PC-9 (cell line): ENCODE measurements at regions not wholly inside any gene's neighbourhood (a gene's known extent, or its start where the extent isn't known, plus 50 kb on each side); places are given as distances from the start of the nearest gene placed in this dataset.

Experiments used
- BruUV-seq: library from RNA; stranded (reverse); fragments of 400-500 nt; replicated peaks from 2 replicates; lab custom pipeline; 2021; lab: Mats Ljungman, UMichigan
- CTCF ChIA-PET: fragments of 300-600 bp; sonication (Branson Sonifier 250); formaldehyde crosslinking; loops from one replicate; lab custom pipeline; 2022; ENCODE audit warnings: antibody characterized with exemption; lab: Charles Lee
- POLR2A ChIA-PET: fragments of 300-600 bp; sonication (Branson Sonifier 250); formaldehyde crosslinking; loops from one replicate; lab custom pipeline; 2022; ENCODE audit warnings: antibody characterized with exemption; ENCODE audit not compliant: unreplicated experiment; lab: Charles Lee
- DNase-seq, 2 experiments: peaks; one replicate each; pipeline versions ENCODE4 v3.0.0 to v3.0.0-alpha.2; 2015 to 2022; ENCODE audit warnings: mixed read lengths in 1 of 2
- H2AFZ ChIP-seq: fragments of 200-600 bp; sonication (generic); 2 replicates; pipeline ENCODE4 v1.8.1; 2017; ENCODE audit warnings: antibody characterized with exemption
- H3F3A ChIP-seq: fragments of 200-600 bp; sonication (generic); 2 replicates; pipeline ENCODE4 v1.8.1; 2017; ENCODE audit warnings: antibody characterized with exemption, mild to moderate bottlenecking, low read depth; ENCODE audit not compliant: insufficient read depth
- H3K27ac ChIP-seq: fragments of 200-600 bp; sonication (generic); 2 replicates; pipeline ENCODE4 v1.6.1; 2016; ENCODE audit warnings: mixed run types
- H3K27me3 ChIP-seq: fragments of 200-600 bp; sonication (generic); 2 replicates; pipeline ENCODE4 v1.6.1; 2016; ENCODE audit warnings: low read depth, mixed run types; ENCODE audit not compliant: insufficient read depth
- H3K36me3 ChIP-seq: fragments of 200-600 bp; sonication (generic); 2 replicates; pipeline ENCODE4 v1.6.1; 2016; ENCODE audit warnings: low read depth, mixed run types
- H3K4me1 ChIP-seq: fragments of 200-600 bp; sonication (generic); replicated peaks from 2 replicates; pipeline ENCODE4 v1.6.1; 2016; ENCODE audit warnings: mixed run types; ENCODE audit not compliant: insufficient read depth
- H3K4me2 ChIP-seq: fragments of 200-600 bp; sonication (generic); 2 replicates; pipeline ENCODE4 v1.6.1; 2017; ENCODE audit warnings: mixed run types
- H3K4me3 ChIP-seq: fragments of 200-600 bp; sonication (generic); 2 replicates; pipeline ENCODE4 v1.6.1; 2016; ENCODE audit warnings: mixed run types
- H3K79me2 ChIP-seq: fragments of 200-600 bp; sonication (generic); 2 replicates; pipeline ENCODE4 v1.6.1; 2017; ENCODE audit warnings: low read depth, mixed run types
- H3K9me2 ChIP-seq: fragments of 200-600 bp; sonication (generic); 2 replicates; pipeline ENCODE4 v1.8.1; 2017; ENCODE audit warnings: mild to moderate bottlenecking; ENCODE audit not compliant: insufficient read depth
- H3K9me3 ChIP-seq: fragments of 200-600 bp; sonication (generic); 2 replicates; pipeline ENCODE4 v1.8.1; 2016; ENCODE audit warnings: low read depth; ENCODE audit not compliant: insufficient read depth
- H4K20me1 ChIP-seq: fragments of 200-600 bp; sonication (generic); 2 replicates; pipeline ENCODE4 v1.8.1; 2017; ENCODE audit not compliant: insufficient read depth
- EZH2 ChIP-seq: fragments of 200-600 bp; sonication (generic); IDR thresholded peaks from 2 replicates; pipeline ENCODE4 v1.8.0; 2017; ENCODE audit warnings: antibody characterized with exemption, low read depth
- intact Hi-C: fragments of 100-400 bp; cut with micrococcal nuclease; formaldehyde crosslinking; loops from one replicate; pipeline ENCODE4 v1.10.0; 2022; ENCODE audit not compliant: unreplicated experiment
- TF ChIP-seq, protein P1 (sequence below): fragments of 200-600 bp; sonication (generic); conservative IDR thresholded peaks from 2 replicates; pipeline ENCODE4 v1.6.1; 2017; ENCODE audit warnings: mixed run types, antibody characterized with exemption, mild to moderate bottlenecking, moderate library complexity

- DNase-seq: no peak
- Histone ChIP-seq H3K9me3 (no peaks in the 10 kb centered on the region), H3K4me2 (no peak overlapping the region), H3K36me3 (no peaks in the 10 kb centered on the region), H3K9me2 (no peaks in the 10 kb centered on the region), H2AFZ (no peak overlapping the region), H3K27ac (no peak overlapping the region), H4K20me1 (no peaks in the 10 kb centered on the region), H3K4me1 (no peaks in the 10 kb centered on the region), H3F3A (no peaks in the 10 kb centered on the region), H3K27me3 (no peaks in the 10 kb centered on the region), H3K79me2 (no peaks in the 10 kb centered on the region), H3K4me3 (no peak overlapping the region)
- intact Hi-C loops: no loop called here
- no TSS peak for BruUV-seq
- TF ChIP-seq EZH2: no peak
- TF ChIP-seq, protein P1, sequence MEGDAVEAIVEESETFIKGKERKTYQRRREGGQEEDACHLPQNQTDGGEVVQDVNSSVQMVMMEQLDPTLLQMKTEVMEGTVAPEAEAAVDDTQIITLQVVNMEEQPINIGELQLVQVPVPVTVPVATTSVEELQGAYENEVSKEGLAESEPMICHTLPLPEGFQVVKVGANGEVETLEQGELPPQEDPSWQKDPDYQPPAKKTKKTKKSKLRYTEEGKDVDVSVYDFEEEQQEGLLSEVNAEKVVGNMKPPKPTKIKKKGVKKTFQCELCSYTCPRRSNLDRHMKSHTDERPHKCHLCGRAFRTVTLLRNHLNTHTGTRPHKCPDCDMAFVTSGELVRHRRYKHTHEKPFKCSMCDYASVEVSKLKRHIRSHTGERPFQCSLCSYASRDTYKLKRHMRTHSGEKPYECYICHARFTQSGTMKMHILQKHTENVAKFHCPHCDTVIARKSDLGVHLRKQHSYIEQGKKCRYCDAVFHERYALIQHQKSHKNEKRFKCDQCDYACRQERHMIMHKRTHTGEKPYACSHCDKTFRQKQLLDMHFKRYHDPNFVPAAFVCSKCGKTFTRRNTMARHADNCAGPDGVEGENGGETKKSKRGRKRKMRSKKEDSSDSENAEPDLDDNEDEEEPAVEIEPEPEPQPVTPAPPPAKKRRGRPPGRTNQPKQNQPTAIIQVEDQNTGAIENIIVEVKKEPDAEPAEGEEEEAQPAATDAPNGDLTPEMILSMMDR: no peak
- POLR2A ChIA-PET: no interaction called here
- CTCF ChIA-PET: no interaction called here
Measured at GRCh38 chr18:38557006-38557405, 991.4 kb upstream of the CELF4 start.

- Histone ChIP-seq H4K20me1 (no peaks in the 10 kb centered on the region), H3F3A (no peaks in the 10 kb centered on the region), H3K79me2 (no peaks in the 10 kb centered on the region), H3K27ac (no peak overlapping the region), H3K9me2 (no peaks in the 10 kb centered on the region), H3K9me3 (no peaks in the 10 kb centered on the region), H3K4me1 (no peaks in the 10 kb centered on the region), H3K27me3 (no peaks in the 10 kb centered on the region), H3K4me3 (no peak overlapping the region), H3K4me2 (no peak overlapping the region), H2AFZ (no peak overlapping the region), H3K36me3 (no peaks in the 10 kb centered on the region)
- intact Hi-C loops: no loop called here
- POLR2A ChIA-PET: no interaction called here
- no peak for DNase-seq
- BruUV-seq: no TSS peak
- no peak for TF ChIP-seq EZH2
- TF ChIP-seq, protein P1: no peak
- CTCF ChIA-PET: no interaction called here
Measured at GRCh38 chr18:38552732-38553321, 987.2 kb upstream of the CELF4 start.

DNA sequence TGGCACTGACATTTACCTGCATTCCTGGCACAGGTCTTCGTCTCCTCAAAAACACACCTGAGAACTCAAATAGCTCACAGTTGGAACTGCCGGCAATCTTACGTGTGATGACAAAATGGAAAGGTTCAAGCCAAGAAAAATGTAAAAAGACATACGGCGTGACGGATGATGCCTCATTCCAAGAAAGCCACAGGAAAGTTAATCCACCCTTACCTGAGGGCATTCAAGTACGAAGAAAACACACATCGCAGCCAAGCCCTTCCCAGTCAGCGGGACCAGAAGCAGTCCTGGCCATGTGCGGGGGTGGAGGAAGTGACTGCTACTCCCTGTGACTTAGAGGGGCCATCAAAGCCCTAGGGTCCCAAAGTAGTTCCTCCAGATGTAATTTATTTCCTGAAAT, 986.3 kb upstream of the CELF4 start:
- BruUV-seq: no TSS peak
- no peak for DNase-seq
- Histone ChIP-seq H3K4me1 (no peaks in the 10 kb centered on the region), H3K27me3 (no peaks in the 10 kb centered on the region), H4K20me1 (no peaks in the 10 kb centered on the region), H3K9me2 (no peaks in the 10 kb centered on the region), H3F3A (no peaks in the 10 kb centered on the region), H2AFZ (no peak overlapping the region), H3K27ac (no peak overlapping the region), H3K79me2 (no peaks in the 10 kb centered on the region), H3K36me3 (no peaks in the 10 kb centered on the region), H3K4me2 (no peak overlapping the region), H3K9me3 (no peaks in the 10 kb centered on the region), H3K4me3 (no peak overlapping the region)
- POLR2A ChIA-PET: no interaction called here
- intact Hi-C loops: no loop called here
- TF ChIP-seq, protein P1: no peak
- CTCF ChIA-PET: no interaction called here
